GM19372 (cell line): ENCODE measurements at regions not wholly inside any gene's neighbourhood (a gene's known extent, or its start where the extent isn't known, plus 50 kb on each side); places are given as distances from the start of the nearest gene placed in this dataset.

Experiments used
- ATAC-seq: cut with Tn5 transposase; IDR thresholded peaks from one replicate; pipeline ENCODE4 v1.9.1; 2021; ENCODE audit warnings: mild to moderate bottlenecking, low read depth, moderate library complexity; ENCODE audit not compliant: unreplicated experiment

DNA sequence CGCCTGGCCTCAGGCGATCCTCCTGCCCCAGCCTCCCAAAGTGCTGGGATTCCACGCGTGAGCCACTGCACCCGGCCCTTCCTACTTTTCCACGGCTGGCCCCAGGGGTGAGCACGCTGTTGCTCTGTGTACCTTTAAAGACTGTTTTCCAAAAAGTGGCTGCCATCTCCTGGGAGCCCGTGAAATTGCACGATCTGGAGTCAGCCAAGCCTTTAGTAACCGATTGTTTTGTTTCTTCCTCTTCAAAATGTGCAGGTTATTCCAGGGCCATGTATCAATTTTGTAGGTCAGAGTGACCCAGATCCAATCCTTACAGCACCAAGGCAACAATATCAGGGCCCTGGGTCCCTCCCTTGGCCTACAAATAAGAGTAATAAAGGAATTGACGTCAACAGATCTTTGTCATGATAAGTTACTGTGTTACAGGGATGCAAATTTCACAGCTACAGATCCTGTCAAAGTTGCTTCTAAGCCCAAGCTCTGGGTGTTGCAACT is 135.6 kb upstream of the ZNF236 start:
- ATAC-seq: peak; percentile 62

DNA sequence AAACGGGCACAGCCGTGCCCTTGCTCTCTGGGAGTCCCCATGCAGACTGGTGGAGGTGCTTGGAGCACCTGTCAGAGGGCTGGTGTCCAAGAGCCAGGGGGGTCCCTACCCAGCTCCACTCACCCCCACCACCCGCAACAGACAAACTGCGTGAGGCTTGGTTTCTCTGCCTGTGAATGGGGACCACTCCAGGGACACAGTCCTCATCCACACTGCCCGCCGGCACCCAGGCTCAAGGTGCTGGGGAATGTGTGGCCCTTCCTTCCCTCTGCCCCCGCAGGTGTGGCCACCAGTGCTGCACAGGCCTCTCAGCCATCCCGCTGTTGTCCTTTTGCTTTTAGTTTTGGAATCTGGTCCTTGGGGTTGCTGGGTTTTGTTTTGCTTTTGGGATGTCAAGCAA is 136.5 kb upstream of the ZNF236 start:
- ATAC-seq: no peak

DNA sequence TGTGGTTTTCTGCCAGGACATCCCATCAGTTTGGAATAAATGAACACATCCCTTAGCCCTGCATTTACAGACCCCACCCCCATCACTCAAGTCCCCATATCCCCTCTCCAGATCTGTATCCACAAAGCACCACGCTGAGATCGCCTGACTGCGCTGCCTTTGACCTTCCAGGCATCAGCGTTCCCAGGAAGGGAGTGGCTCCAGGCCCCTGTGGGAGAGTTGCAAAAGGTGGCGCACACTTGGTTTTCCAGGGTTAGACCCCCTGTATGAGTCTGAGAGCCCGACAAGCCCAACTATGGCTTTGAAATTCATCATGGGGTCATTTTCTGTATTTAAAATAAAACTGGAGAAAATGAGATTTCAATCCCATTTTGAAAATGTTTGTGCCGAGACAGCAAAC is 137.0 kb upstream of the ZNF236 start:
- no peak for ATAC-seq

DNA sequence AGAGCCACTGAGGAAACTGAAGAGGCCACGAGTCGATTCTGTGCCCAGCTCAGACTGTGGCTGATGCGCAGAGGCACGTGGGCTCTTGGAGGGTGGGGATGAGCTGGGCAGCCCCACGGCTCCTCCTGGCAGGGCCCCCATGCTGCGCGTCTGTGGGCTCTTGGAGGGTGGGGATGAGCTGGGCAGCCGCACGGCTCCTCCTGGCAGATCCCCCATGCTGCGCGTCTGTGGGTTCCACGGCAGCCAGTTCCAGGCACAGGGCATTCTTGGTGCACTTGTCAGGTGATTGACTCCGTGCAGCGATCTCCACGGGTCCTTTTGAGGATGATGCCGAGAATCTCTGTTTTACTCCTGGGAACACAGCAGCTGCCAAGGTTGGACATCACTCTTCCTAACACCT is 138.1 kb upstream of the ZNF236 start:
- ATAC-seq: no peak

DNA sequence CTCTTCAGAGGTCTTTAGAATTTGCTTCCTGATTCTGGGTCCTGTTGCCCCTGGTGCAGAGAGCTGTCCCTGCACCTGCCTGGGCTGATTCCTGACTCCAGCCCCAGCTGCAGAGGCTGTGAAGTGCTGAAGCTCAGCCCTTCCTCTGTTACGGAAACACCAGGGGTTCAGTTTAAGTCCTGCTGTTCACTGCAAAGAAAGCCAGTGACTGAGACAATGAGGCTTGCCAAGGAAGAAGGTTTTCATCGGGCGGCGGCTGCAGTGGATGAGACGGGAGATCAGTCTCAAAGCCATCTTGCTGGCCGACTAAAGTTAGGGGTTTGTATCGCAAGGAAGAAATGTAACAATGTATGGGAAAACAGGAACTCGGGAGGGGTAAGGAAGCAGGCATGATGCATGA is 142.4 kb upstream of the ZNF236 start:
- ATAC-seq: no peak

GRCh38 chr18:76679259-76679658 is 143.1 kb upstream of the ZNF236 start:
- ATAC-seq: no peak

- ATAC-seq: no peak
Observed at GRCh38 chr18:76678248-76678647, 144.1 kb upstream of the ZNF236 start.

DNA sequence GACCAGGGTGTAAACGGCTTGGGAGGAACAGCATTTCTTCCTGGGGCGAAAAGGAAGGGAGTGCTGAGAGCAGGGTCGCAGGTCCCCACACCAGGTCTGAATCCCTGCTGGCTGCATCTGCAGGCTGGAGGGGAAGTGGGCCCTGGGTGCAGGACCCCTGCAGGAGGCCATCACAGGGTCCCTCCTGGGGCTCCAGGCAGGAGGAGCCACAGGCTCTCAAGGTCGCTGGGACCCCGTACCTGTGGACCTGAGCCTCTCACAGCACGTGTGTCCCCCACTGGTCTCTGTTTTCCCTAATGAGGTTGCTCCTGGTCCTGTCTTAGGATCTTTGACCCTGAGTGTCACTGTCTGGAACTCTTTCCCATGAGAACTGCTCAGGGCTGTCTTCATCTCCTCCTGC is 147.8 kb upstream of the ZNF236 start:
- no peak for ATAC-seq

DNA sequence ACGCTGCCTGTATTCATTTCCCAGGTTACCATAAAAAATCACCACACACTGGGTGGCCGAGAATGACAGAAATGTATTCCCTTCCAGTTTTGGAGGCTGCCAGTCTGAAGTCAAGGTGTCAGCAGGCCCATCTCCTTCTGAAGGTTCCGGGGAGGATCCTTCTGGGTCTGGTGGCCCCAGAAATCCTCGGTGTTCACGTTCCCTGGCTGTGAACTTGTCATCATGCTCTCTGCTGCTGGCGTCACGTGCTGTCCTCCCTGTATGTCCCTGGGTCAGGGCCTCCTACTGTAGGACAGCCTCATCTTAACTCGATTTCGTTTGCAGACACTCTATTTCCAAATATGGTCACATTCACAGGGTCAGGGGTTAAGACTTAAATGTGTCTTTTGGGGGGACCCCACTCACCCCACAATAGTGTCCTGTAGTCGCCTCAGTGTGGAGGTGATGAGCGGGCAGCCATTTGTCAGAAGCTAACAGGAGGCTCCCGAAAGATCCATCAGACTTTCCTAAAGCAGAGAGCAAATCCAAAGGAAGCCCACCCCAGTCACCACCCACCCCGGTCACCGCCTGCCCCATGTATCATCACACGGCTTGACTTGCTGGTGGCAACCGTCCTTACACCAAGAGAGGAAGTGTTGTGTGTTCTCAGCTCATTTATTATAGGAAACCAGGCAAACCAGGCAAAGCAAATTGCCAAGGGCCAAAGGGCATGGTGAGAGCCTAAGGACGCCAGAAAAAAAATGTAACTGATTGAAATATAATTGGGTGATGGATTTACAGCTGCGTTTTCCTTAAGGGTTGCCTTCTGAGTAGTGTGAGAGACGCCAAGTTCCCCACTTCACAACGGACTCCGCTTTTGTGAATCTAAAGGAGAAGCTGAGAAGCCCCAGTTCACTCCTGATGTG is 148.8 kb upstream of the ZNF236 start:
- no peak for ATAC-seq

- ATAC-seq: no peak
Observed at GRCh38 chr18:76672627-76673026, 149.7 kb upstream of the ZNF236 start.

GRCh38 chr18:76670564-76671288 is 151.6 kb upstream of the ZNF236 start:
- ATAC-seq: no peak

- ATAC-seq: no peak
Observed at GRCh38 chr18:76668546-76668945, 153.8 kb upstream of the ZNF236 start.

DNA sequence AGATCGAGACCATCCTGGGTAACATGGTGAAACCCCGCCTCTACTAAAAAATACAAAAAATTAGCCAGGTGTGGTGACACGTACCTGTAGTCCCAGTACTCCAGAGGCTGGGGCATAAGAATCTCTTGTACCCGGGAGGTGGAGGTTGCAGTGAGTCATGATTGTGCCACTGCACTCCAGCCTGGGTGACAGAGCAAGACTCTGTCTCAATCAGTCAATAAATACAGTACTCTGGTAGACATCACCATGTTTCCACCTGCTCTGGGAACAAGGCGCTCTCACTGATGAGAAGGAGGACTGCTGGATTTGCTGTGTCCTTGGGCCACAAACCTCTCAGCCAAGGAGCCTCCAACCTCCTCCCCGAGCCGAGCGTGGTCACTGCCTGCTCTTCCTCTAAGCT is 154.2 kb upstream of the ZNF236 start:
- no peak for ATAC-seq

DNA sequence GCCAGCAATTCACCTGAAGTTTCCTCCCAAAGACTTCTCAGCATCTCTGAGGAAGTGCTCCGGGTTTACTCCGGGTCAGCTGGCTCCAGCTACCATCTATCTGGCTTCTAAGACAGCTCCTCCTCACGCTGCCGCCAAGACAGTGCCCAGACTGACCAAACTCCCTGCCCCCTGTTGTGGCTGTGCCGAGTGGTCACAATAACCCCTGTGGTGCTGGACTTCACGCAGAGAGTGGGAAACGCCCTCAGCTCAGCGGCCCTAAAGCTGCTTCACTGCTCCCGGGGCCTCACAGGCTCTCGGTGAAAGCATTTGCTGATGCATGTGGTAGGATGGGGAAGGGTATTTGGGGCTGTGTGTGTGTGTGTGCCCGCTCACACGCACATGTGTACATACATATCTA is 154.8 kb upstream of the ZNF236 start:
- ATAC-seq: no peak

GRCh38 chr18:76662626-76663025 is 159.7 kb upstream of the ZNF236 start:
- ATAC-seq: no peak

- no peak for ATAC-seq
Observed at GRCh38 chr18:76660571-76661192, 161.7 kb upstream of the ZNF236 start.

DNA sequence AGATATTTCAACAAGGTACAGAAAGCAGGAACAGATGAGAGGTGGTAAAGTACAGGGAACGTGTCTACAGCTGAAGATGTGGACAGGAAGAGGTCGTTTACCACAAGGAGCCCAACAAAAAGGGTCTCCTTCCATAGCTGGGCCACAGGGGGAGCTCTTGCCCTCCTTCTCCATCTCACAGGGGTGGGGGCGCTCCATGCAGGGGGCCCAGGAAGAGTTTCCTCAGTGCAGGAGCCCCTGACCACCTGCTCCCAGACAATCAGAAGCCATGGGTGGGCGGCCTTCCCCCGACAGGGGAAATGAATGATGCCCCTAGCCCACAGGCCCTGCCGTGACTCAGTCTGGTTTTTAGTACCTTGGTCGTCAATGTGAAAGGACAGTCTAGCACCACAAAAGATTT is 163.6 kb upstream of the ZNF516 start:
- no peak for ATAC-seq

DNA sequence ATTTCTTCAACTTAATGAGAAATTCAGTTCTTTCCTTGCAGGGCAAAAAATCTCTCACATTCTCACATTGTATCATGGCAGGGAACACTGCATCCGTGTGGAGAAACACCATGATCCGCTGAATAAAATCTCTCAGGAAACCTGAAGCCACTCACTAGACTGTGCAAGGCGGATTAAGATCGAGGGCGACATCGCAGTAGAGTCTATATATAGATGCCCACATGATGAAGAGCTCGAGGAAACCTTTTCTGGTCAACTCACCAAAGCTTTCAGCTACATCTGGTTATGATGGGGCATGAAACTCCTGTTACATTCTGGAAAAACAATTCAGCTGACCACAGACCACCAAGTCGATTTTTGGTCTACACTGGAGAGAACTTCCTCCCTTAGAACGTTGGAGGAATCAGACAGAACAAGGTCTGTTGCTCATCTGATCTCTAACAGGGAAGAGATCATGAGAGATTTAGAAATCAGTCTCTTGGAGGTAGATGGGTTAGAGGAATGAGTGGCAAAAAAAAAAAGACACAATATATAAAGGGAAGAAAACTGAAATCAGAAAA is 162.9 kb upstream of the ZNF516 start:
- ATAC-seq: no peak

DNA sequence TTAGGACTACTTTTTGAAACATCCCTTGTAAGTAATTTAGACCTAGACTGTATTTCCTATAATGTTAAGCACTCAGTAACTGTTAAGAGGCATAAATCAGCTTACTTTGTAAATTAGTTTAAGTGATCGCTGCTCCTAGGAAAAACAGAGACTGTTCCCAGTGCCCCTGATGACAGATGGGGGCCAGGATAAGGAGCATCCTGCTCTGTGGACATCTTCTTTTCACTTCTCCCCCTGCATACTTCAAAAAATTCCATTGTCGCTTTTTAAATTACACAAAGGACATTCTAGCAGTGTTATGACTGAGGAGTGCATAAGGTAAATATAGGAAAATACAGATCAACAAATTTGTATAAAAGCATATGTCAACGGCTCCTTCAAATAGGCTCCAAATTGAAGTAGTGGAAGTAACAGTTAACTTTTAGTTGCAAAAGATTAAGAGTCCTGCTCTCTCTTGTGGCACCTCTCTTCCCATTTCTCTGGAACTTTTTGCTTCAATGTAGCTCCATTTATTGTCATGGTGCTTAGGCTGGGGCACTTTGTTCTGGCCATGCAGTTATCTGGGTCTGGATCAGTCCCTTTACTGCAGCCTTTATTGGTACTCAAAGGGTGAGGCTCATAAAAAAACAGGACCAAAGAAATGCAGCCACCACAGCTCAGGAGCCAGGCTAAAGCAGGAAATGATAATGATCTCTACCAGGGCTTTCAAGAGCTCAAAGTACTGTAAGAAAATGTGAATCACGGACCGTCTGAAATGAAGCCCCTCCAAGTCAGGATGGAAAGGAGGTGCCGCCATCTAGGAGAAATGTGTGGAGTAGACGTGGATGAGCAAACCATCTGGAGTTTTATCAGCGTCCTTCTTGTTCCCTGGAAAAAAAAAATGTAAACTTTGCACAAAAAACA is 162.1 kb upstream of the ZNF516 start:
- no peak for ATAC-seq

DNA sequence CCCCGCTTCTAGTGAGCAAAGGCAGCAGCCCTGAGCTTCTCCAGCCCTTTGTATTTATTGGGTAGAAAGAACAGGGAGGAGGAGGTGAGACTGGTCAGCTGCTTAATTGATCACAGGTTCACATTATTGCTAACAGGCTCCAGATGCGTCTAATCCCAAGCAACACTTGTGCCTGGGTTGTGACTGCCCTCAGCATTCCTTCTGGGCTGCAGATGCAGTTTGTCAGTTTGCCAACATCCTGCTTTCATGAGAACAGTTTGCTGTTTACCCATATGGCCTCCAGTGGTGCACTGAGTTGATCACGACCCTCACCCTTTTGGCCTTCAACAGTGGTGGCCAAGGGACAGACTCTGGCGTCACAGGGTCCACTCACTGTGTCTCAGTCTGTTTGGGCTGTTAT is 159.5 kb upstream of the ZNF516 start:
- no peak for ATAC-seq
